GM18498 (cell line): ENCODE measurements at regions not wholly inside any gene's neighbourhood (a gene's known extent, or its start where the extent isn't known, plus 50 kb on each side); places are given as distances from the start of the nearest gene placed in this dataset.
"Not testable (repeated sequence)": the region's sequence is repeated elsewhere in the genome, so short reads cannot be mapped to it uniquely, and the experiment has no call there.

Experiments
- ATAC-seq: cut with Tn5 transposase; IDR thresholded peaks from one replicate; pipeline ENCODE4 v1.9.1; 2021; ENCODE audit warnings: mild to moderate bottlenecking, moderate library complexity; ENCODE audit not compliant: unreplicated experiment

DNA sequence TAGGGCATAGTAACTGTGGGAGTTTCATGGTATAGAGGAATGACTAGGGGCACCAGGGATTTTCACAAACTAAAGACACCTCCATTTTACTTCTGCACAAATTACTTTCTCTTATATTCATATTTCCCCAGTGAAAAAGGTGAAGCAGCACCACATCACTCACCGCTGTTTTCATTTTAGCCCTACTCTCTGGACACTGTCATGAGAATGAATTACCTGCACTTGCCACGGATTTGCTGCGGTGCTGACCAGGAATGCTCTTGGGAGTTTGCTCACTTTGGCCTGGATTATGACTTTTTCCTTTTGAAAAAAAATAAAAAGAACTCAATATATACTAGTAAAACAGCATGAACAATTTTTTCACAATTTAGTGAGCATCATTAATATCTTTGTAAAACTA lies 351.3 kb downstream of the NKX6-1 start:
- no peak for ATAC-seq

DNA sequence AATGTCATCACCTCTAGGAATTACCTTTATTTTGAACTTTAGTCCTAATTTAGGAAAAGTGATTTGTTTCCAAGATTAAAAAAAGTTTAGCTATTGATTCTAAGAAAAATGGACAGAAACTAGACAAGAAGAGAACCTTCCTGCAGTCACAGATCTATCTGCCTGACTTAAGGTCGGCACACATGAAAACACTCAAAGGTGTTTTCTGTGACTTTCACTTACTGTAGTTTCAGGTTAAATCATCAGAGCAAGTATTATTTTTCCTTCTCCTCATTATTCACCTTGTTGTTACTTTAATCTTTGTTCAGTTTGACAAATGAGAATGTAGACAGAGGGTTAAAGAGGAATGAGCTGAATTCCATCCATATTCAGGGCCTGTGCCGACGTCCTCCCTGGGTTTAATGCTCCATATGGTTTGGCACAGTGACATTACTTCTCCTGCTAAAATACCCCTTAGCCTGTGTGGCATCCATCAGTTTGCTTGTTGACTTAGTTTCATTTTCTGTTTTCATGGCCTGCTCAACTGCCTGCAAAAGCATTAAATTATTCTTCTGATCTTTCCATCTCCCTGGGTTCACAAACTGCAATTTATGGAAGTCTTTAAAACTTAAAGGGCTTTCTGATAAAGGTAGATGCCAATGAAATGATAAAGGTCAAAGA lies 352.7 kb downstream of the NKX6-1 start:
- peak; percentile 75 for ATAC-seq

GRCh38 chr4:84145176-84145575 lies 353.9 kb downstream of the NKX6-1 start:
- no peak for ATAC-seq

- ATAC-seq: not testable (repeated sequence)
Observed at GRCh38 chr4:84126911-84127310, 372.2 kb downstream of the NKX6-1 start.

GRCh38 chr4:84126061-84126787 lies 372.9 kb downstream of the NKX6-1 start:
- ATAC-seq: no peak

GRCh38 chr4:84110040-84110439 lies 389.1 kb downstream of the NKX6-1 start:
- no peak for ATAC-seq

- ATAC-seq: not testable (repeated sequence)
Observed at GRCh38 chr4:84101653-84102625, 397.2 kb downstream of the NKX6-1 start.

DNA sequence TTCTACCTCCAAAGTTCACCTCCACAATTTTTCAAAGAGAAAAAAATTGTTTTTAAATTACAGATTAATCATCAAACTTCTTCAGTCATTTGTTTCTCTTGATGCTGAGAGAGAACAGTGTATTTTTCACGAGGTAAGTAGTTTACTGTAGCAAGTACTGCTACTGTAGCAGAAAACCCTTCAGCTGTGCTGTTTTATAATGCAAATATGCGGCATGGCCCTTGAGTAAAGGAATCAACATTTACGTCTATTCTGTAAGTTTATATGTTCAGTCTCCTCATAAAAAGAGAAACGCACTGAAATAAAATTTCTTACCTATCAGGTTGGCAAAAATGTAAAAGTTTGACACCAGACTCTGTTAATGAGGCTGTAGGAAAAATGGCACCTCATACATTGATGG lies 399.0 kb downstream of the NKX6-1 start:
- no peak for ATAC-seq

- no peak for ATAC-seq
Observed at GRCh38 chr4:84099599-84099998, 399.5 kb downstream of the NKX6-1 start.

GRCh38 chr4:84091266-84091665 lies 407.8 kb downstream of the NKX6-1 start:
- ATAC-seq: no peak

- ATAC-seq: no peak
Observed at GRCh38 chr4:84089652-84090437, 409.2 kb downstream of the NKX6-1 start.

DNA sequence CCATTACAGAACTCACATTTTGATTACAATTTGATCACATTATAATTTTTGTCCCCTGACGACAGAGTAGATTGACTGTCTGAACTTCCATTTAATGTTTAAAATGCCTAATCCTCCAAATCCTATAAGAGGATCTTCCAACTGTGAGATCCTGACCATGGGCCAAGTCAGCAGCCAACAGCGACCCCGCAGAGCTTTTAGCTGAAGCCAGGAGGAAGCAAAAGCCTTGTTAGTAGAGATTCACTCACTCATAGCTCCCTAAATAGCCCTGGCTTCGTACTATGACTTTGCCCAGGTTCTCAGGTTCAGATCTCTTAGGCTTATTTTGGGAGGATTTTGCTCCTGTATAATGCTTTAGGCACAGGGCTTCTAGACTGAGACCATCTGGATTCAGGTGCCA lies 413.1 kb downstream of the NKX6-1 start:
- ATAC-seq: no peak

DNA sequence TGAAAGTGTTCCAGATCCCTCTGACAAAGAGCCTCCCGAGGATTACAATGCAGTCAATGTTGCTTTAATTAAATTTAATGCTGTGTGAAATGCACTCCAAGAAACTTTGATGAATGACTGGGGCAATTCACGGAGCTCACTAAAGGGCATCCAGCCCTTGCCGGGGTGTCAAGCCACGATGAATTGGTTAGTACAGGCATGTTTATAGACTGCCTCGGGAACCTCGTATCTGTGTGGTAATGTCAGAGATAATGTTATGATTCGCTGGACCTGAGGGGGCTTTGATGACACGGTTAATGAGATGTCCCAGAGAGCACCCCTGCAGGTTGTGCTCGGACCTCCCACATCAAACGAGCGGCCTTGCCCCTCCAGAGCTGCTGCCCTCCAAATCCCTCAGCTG lies 428.8 kb downstream of the NKX6-1 start:
- ATAC-seq: no peak

DNA sequence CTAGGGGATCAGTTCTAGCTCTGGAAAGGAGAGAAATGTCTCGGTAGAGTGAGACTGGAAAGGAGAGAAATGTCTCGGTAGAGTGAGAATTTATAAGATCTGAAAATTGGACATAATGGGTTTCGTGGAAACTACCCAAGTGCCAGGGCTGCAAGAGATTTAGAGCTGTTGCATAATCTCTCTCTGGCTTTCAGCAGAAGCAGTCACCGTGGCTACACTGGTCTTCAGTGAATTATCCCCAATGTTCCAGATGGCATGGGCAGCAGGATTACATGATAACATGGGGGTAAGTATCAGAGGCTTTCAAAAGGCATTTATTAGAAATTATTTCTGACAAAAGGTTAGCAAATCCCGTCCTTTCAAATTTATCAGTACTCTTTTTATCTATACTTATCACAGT lies 435.5 kb downstream of the NKX6-1 start:
- no peak for ATAC-seq

DNA sequence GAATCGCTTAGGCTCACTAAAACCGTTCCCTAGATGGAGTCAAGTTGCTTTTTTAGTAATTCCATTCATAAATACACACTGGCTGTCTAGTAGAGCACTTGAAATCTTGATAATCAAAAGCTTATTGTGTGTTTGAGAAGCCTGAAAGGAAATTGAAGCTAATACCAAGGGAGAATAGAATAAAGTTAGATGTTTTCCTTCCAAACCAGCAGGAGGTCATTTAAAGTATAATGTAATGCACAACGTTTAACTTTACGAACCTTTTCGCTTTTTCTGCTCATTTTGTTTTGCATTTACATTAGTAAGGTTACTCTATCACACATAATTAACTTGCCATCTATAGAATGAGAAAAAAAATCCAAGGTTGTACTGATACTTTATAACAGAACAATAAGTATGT lies 440.9 kb downstream of the NKX6-1 start:
- ATAC-seq: no peak

GRCh38 chr4:84051639-84052038 lies 447.5 kb downstream of the NKX6-1 start:
- ATAC-seq: no peak

DNA sequence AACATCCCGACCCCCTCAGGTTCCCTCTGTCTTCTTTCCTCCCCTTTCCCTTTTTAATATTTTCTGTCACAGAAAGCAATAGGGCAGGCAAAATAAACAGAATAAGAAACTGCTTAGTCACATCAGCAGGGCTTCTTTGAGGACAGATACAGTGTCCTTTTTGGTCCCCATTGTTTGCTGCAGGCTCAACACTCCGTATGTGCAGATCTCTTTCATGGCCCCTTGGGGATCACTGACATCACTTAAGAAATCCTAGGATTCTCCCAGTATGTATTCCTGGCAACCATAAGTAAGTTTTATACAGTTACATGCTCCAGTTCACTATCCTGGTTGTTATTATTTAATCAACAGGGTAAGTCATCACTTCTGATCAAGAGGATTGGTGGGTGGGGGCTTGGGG lies 448.0 kb downstream of the NKX6-1 start:
- ATAC-seq: no peak

GRCh38 chr4:84050015-84050414 lies 449.1 kb downstream of the NKX6-1 start:
- ATAC-seq: no peak

GRCh38 chr4:84046551-84046950 lies 452.5 kb downstream of the NKX6-1 start:
- no peak for ATAC-seq

DNA sequence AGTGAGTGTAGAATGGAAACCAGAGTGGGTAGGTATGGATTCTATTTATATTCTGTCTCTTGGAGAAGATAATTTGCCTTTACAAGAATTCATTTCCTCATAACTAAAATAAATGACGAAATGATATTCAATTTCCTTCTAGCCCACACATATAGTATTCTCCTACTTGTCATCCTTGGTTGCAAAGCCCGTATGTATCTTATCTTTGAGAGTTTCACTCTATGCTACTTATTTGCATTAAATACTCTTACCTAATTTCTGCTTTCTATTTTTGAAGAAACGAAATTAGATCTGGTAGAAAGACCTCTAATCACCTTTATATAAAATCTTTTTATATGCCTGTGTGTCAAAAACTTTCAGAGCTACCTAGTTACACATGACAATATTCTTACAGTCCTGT lies 457.7 kb downstream of the NKX6-1 start:
- no peak for ATAC-seq

DNA sequence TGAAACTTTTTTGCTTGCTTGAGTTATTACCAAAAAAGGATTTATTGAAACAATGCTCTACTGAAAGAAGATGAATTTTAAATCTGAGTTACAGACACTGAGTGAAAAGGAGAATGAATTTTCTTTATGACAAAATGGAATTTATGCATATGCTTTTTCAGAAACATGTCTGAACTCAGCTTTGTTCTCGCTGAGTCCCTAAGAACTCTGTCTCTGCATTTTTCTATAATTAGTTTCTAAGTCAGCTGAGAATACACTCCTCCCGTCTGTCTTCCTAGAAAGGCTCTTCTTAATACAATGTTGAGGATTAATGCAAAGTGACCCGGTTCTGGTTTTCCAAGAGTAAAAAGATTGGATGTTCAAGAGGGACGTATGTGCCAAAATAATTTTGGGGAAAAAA lies 463.5 kb downstream of the NKX6-1 start:
- no peak for ATAC-seq
